ENCODE measurements at regions not wholly inside any gene's neighbourhood (a gene's known extent, or its start where the extent isn't known, plus 50 kb on each side); places are given as distances from the start of the nearest gene placed in this dataset.

DNA sequence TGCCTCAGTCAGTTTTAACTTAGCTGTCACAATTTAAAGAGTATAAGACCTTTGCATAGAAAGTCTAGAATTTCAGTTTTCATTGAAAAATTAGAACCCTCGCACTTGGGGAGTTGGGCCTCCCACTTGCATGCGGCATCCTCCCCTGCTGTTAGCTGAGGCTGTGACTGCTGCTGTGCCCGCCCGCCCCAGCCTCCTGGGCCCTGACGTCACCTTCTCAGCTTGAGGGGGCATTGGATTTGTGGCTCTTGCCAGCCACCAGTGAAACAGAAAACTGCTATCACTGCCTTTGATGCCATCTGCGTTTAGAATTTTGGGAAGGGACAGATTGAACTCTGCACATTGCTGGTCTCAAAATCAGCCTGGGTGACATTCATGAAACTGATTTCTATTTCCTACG is 108.7 kb downstream of the CTTN start:
- no peak for TF ChIP-seq CTCF (IDR thresholded peaks at IDR 0.05)
- no peak for TF ChIP-seq EP300 (IDR thresholded peaks at IDR 0.05)
- no peak for TF ChIP-seq POLR2A (IDR thresholded peaks at IDR 0.05)

Data from ovary (tissue), 3 donors.